SU-DHL-6 (cell line): ENCODE measurements at regions not wholly inside any gene's neighbourhood (a gene's known extent, or its start where the extent isn't known, plus 50 kb on each side); places are given as distances from the start of the nearest gene placed in this dataset.

Experiments
- CTCF ChIP-seq: fragments of 200-600 bp; sonication (generic); IDR thresholded peaks from one replicate; pipeline ENCODE4 v1.5.1; 2017; ENCODE audit warnings: antibody characterized with exemption, mild to moderate bottlenecking, low read length, moderate library complexity; ENCODE audit not compliant: insufficient read depth, poor library complexity, severe bottlenecking
- EZH2phosphoT487 ChIP-seq: fragments of 200-600 bp; sonication (generic), shearing (Covaris generic); conservative IDR thresholded peaks from 2 replicates; pipeline ENCODE4 v1.6.1; 2018; ENCODE audit warnings: mild to moderate bottlenecking, antibody characterized with exemption, low read length, moderate library complexity, mixed read lengths

GRCh38 chr1:88461007-88461406, 223.1 kb upstream of the PKN2 start:
- no peak for TF ChIP-seq CTCF
- TF ChIP-seq EZH2phosphoT487 = no peak
